OCI-LY3 (cell line): ENCODE measurements at regions not wholly inside any gene's neighbourhood (a gene's known extent, or its start where the extent isn't known, plus 50 kb on each side); places are given as distances from the start of the nearest gene placed in this dataset.

ENCODE experiments used
- CTCF ChIP-seq: fragments of 200-600, 300-600 bp; sonication (generic); IDR thresholded peaks from 2 replicates; pipeline ENCODE4 v1.5.1; 2014; ENCODE audit warnings: antibody characterized with exemption, low read length, low read depth
- EZH2phosphoT487 ChIP-seq: fragments of 200-600 bp; shearing (Covaris generic); IDR thresholded peaks from 2 replicates; pipeline ENCODE4 v1.6.1; 2018; ENCODE audit warnings: antibody characterized with exemption, mixed run types, low read depth

GRCh38 chr4:159017323-159018026, 85.4 kb upstream of the RAPGEF2 start:
- TF ChIP-seq CTCF: no peak
- TF ChIP-seq EZH2phosphoT487: no peak
